ENCODE measurements at regions not wholly inside any gene's neighbourhood (a gene's known extent, or its start where the extent isn't known, plus 50 kb on each side); places are given as distances from the start of the nearest gene placed in this dataset.

DNA sequence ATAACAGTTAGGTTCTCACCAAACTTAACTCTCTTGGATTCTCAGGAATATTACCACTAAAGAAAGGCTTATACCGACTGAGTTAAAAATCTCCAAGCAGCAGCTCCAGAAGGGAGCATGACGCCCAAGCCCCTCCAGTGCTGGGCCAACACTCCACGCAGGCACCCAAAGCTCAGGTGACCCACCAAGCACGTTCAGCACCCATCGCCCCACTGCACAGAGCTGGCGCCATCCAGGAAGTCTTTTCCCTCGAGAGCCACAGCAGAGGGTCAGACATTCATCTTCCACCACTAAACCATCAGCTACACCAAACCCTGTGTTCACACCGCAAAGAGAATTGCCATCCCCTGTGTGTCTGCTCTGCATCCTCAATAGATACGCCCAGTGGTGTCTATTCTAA, 65.7 kb downstream of the SOX1 start:
- no peak for DNase-seq
- Histone ChIP-seq H3K36me3 (ENCODE audit: insufficient read depth, low read length) (no peaks in the 10 kb centered on the region), H3K4me3 (ENCODE audit: low read length in 2 of 2) (no peak overlapping the region), H3K9me3 (ENCODE audit: control insufficient read depth in 1 of 2, low read length in 2 of 2) (no peaks in the 10 kb centered on the region), H3K4me1 (ENCODE audit: insufficient read depth, low read length) (no peaks in the 10 kb centered on the region), H3K27me3 (ENCODE audit: insufficient read depth, low read length) (no peaks in the 10 kb centered on the region), H3K27ac (ENCODE audit: low read depth, low read length) (no peak overlapping the region)
- Mint-ChIP-seq H3K9me3 (no peaks in the 10 kb centered on the region), H3K4me1 (no peaks in the 10 kb centered on the region), H3K4me3 (no peak overlapping the region), H3K36me3 (no peaks in the 10 kb centered on the region), H3K27ac (no peak overlapping the region), H3K27me3 (peaks cover 2% of the 10 kb centered on the region in 2 donors)
- POLR2A ChIA-PET (ENCODE audit: partially characterized antibody): no interaction called here
- intact Hi-C loops (cut with micrococcal nuclease): no loop called here
- CTCF ChIA-PET (ENCODE audit: partially characterized antibody): no interaction called here

- H3K9me3 Mint-ChIP-seq: no peaks in the 10 kb centered on the region
- intact Hi-C loops (cut with micrococcal nuclease): no loop called here
- H3K4me3 Mint-ChIP-seq: no peak overlapping the region
- no peak overlapping the region for H3K27ac Mint-ChIP-seq
- H3K27me3 Mint-ChIP-seq: peaks cover 2 to 4% of the 10 kb centered on the region in 2 donors
- Histone ChIP-seq H3K27me3 (ENCODE audit: insufficient read depth, low read length) (no peaks in the 10 kb centered on the region), H3K4me3 (ENCODE audit: low read length in 2 of 2) (no peak overlapping the region), H3K9me3 (ENCODE audit: control insufficient read depth in 1 of 2, low read length in 2 of 2) (no peaks in the 10 kb centered on the region), H3K4me1 (ENCODE audit: insufficient read depth, low read length) (no peaks in the 10 kb centered on the region), H3K36me3 (ENCODE audit: insufficient read depth, low read length) (no peaks in the 10 kb centered on the region), H3K27ac (ENCODE audit: low read depth, low read length) (no peak overlapping the region)
- H3K4me1 Mint-ChIP-seq: no peaks in the 10 kb centered on the region
- CTCF ChIA-PET (ENCODE audit: partially characterized antibody): no interaction called here
- POLR2A ChIA-PET (ENCODE audit: partially characterized antibody): no interaction called here
- no peak for DNase-seq
- no peaks in the 10 kb centered on the region for H3K36me3 Mint-ChIP-seq
Observed at GRCh38 chr13:112133499-112134390, 66.8 kb downstream of the SOX1 start.

- intact Hi-C loops (cut with micrococcal nuclease): no loop called here
- ChIA-PET CTCF (ENCODE audit: partially characterized antibody) (no interaction called here), POLR2A (ENCODE audit: partially characterized antibody) (no interaction called here)
- DNase-seq: no peak
- no peaks in the 10 kb centered on the region for H3K36me3 ChIP-seq (ENCODE audit: insufficient read depth, low read length)
- Mint-ChIP-seq H3K27ac (no peak overlapping the region), H3K36me3 (no peaks in the 10 kb centered on the region), H3K9me3 (no peaks in the 10 kb centered on the region), H3K27me3 (peaks cover 2 to 4% of the 10 kb centered on the region in 2 donors), H3K4me3 (no peak overlapping the region), H3K4me1 (no peaks in the 10 kb centered on the region)
- no peaks in the 10 kb centered on the region for H3K27me3 ChIP-seq (ENCODE audit: insufficient read depth, low read length)
- no peaks in the 10 kb centered on the region for H3K4me1 ChIP-seq (ENCODE audit: insufficient read depth, low read length)
- no peak overlapping the region for H3K4me3 ChIP-seq (ENCODE audit: low read length in 2 of 2)
- no peaks in the 10 kb centered on the region for H3K9me3 ChIP-seq (ENCODE audit: control insufficient read depth in 1 of 2, low read length in 2 of 2)
- no peak overlapping the region for H3K27ac ChIP-seq (ENCODE audit: low read depth, low read length)
Observed at GRCh38 chr13:112134391-112135075, 67.6 kb downstream of the SOX1 start.

GRCh38 chr13:112136095-112136494, 69.1 kb downstream of the SOX1 start:
- no peak overlapping the region for H3K27ac ChIP-seq (ENCODE audit: low read depth, low read length)
- DNase-seq: no peak
- H3K36me3 ChIP-seq (ENCODE audit: insufficient read depth, low read length): no peaks in the 10 kb centered on the region
- Mint-ChIP-seq H3K27me3 (peaks cover 3 to 6% of the 10 kb centered on the region in 2 donors), H3K9me3 (no peaks in the 10 kb centered on the region), H3K36me3 (no peaks in the 10 kb centered on the region), H3K27ac (no peak overlapping the region), H3K4me1 (no peaks in the 10 kb centered on the region), H3K4me3 (no peak overlapping the region)
- no peaks in the 10 kb centered on the region for H3K9me3 ChIP-seq (ENCODE audit: control insufficient read depth in 1 of 2, low read length in 2 of 2)
- no peaks in the 10 kb centered on the region for H3K4me1 ChIP-seq (ENCODE audit: insufficient read depth, low read length)
- POLR2A ChIA-PET (ENCODE audit: partially characterized antibody): no interaction called here
- CTCF ChIA-PET (ENCODE audit: partially characterized antibody): no interaction called here
- intact Hi-C loops (cut with micrococcal nuclease): no loop called here
- H3K4me3 ChIP-seq (ENCODE audit: low read length in 2 of 2): no peak overlapping the region
- no peaks in the 10 kb centered on the region for H3K27me3 ChIP-seq (ENCODE audit: insufficient read depth, low read length)

GRCh38 chr13:112137144-112137543, 70.2 kb downstream of the SOX1 start:
- H3K4me1 Mint-ChIP-seq: no peaks in the 10 kb centered on the region
- CTCF ChIA-PET (ENCODE audit: partially characterized antibody): no interaction called here
- H3K36me3 Mint-ChIP-seq: no peaks in the 10 kb centered on the region
- H3K4me3 Mint-ChIP-seq: no peak overlapping the region
- no peak overlapping the region for H3K27ac Mint-ChIP-seq
- Histone ChIP-seq H3K27ac (ENCODE audit: low read depth, low read length) (no peak overlapping the region), H3K36me3 (ENCODE audit: insufficient read depth, low read length) (no peaks in the 10 kb centered on the region), H3K9me3 (ENCODE audit: control insufficient read depth in 1 of 2, low read length in 2 of 2) (no peaks in the 10 kb centered on the region), H3K4me1 (ENCODE audit: insufficient read depth, low read length) (no peaks in the 10 kb centered on the region), H3K27me3 (ENCODE audit: insufficient read depth, low read length) (no peaks in the 10 kb centered on the region), H3K4me3 (ENCODE audit: low read length in 2 of 2) (no peak overlapping the region)
- intact Hi-C loops (cut with micrococcal nuclease): no loop called here
- H3K27me3 Mint-ChIP-seq: peaks cover 1 to 6% of the 10 kb centered on the region in 2 donors
- POLR2A ChIA-PET (ENCODE audit: partially characterized antibody): no interaction called here
- DNase-seq: no peak
- no peaks in the 10 kb centered on the region for H3K9me3 Mint-ChIP-seq

DNA sequence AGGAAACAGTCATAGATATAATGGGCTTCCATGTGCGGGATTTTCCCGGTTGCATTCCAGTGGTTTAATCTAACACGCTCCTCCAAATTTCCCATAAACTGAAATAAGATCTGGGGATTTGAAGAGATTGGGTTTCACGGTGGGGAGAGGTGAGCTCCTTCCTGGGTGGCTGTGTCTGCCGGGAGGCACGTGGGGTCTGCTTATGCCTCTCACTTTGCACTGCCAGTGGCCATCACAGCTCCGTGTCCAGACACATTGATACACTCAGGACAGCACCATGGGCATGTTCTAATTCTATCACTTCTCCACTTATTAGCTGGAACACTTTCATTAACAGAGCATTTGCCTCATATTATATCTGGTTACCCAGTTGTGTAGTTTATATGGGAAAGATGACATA, 73.4 kb downstream of the SOX1 start:
- ChIA-PET POLR2A (ENCODE audit: partially characterized antibody) (no interaction called here), CTCF (ENCODE audit: partially characterized antibody) (no interaction called here)
- Histone ChIP-seq H3K9me3 (ENCODE audit: control insufficient read depth in 1 of 2, low read length in 2 of 2) (no peaks in the 10 kb centered on the region), H3K27ac (ENCODE audit: low read depth, low read length) (no peak overlapping the region), H3K4me1 (ENCODE audit: insufficient read depth, low read length) (no peaks in the 10 kb centered on the region), H3K27me3 (ENCODE audit: insufficient read depth, low read length) (no peaks in the 10 kb centered on the region), H3K4me3 (ENCODE audit: low read length in 2 of 2) (no peak overlapping the region), H3K36me3 (ENCODE audit: insufficient read depth, low read length) (no peaks in the 10 kb centered on the region)
- intact Hi-C loops (cut with micrococcal nuclease): no loop called here
- H3K9me3 Mint-ChIP-seq: no peaks in the 10 kb centered on the region
- H3K27me3 Mint-ChIP-seq: peaks cover 1 to 7% of the 10 kb centered on the region in 2 donors
- no peaks in the 10 kb centered on the region for H3K36me3 Mint-ChIP-seq
- no peak overlapping the region for H3K4me3 Mint-ChIP-seq
- no peak overlapping the region for H3K27ac Mint-ChIP-seq
- H3K4me1 Mint-ChIP-seq: no peaks in the 10 kb centered on the region
- no peak for DNase-seq

DNA sequence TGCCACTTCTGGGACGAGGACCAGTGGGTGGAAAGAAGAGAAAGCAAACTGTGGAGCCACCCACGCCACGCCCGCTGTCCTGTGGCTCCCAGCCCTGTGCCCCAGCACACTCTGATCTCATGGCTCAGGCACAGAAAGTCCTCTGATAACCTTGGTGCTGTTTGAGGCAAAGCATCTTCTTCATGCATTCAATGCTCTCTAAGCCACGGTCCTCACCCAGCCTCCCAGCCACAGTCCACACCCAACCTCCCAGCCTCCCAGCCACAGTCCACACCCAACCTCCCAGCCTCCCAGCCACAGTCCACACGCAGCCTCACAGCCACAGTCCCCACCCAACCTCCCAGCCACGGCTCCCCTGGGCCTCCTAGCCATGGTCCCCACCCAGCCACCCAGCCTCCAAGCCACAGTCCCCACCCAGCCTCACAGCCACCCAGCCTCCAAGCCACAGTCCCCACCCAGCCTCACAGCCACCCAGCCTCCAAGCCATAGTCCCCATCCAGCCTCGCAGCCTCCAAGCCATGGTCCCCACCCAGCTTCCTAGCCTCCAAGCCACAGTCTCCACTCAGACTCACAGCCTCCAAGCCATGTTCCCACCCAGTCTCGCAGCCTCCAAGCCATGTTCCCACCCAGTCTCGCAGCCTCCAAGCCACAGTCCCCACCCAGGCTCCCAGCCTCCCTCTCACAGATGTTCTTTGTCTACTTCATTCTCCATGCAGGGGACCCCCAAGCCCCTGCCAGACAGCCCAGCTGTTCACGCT, 74.9 kb downstream of the SOX1 start:
- Histone ChIP-seq H3K9me3 (ENCODE audit: control insufficient read depth in 1 of 2, low read length in 2 of 2) (no peaks in the 10 kb centered on the region), H3K27ac (ENCODE audit: low read depth, low read length) (no peak overlapping the region), H3K4me1 (ENCODE audit: insufficient read depth, low read length) (no peaks in the 10 kb centered on the region), H3K4me3 (ENCODE audit: low read length in 2 of 2) (no peak overlapping the region), H3K36me3 (ENCODE audit: insufficient read depth, low read length) (no peaks in the 10 kb centered on the region), H3K27me3 (ENCODE audit: insufficient read depth, low read length) (no peaks in the 10 kb centered on the region)
- intact Hi-C loops (cut with micrococcal nuclease): no loop called here
- DNase-seq: no peak
- H3K27me3 Mint-ChIP-seq: peaks cover 1 to 5% of the 10 kb centered on the region in 2 donors
- no peak overlapping the region for H3K4me3 Mint-ChIP-seq
- no peaks in the 10 kb centered on the region for H3K36me3 Mint-ChIP-seq
- H3K9me3 Mint-ChIP-seq: no peaks in the 10 kb centered on the region
- no peaks in the 10 kb centered on the region for H3K4me1 Mint-ChIP-seq
- no peak overlapping the region for H3K27ac Mint-ChIP-seq
- CTCF ChIA-PET (ENCODE audit: partially characterized antibody): no interaction called here
- POLR2A ChIA-PET (ENCODE audit: partially characterized antibody): no interaction called here
